WTC11 (cell line): ENCODE measurements at regions not wholly inside any gene's neighbourhood (a gene's known extent, or its start where the extent isn't known, plus 50 kb on each side); places are given as distances from the start of the nearest gene placed in this dataset.

Source experiments
- ATF2 ChIP-seq: sonication (generic); formaldehyde crosslinking; IDR thresholded peaks from 2 replicates; pipeline ENCODE4 v1.8.1; 2022; ENCODE audit warnings: low read depth, missing genetic modification reagents, borderline replicate concordance
- FOXK1 ChIP-seq: sonication (generic); formaldehyde crosslinking; IDR thresholded peaks from 2 replicates; pipeline ENCODE4 v1.8.0; 2022; ENCODE audit warnings: mild to moderate bottlenecking, moderate library complexity, missing genetic modification reagents
- JUN ChIP-seq: sonication (generic); formaldehyde crosslinking; IDR thresholded peaks from 2 replicates; pipeline ENCODE4 v1.8.0; 2023; ENCODE audit warnings: mild to moderate bottlenecking, missing genetic modification reagents
- ZNF138 ChIP-seq: sonication (generic); formaldehyde crosslinking; conservative IDR thresholded peaks from 2 replicates; pipeline ENCODE4 v1.8.1; 2022; ENCODE audit warnings: mild to moderate bottlenecking, moderate library complexity, missing genetic modification reagents
- TF ChIP-seq, protein P1 (sequence below): fragments of 200-600 bp; IDR thresholded peaks from 2 replicates; pipeline ENCODE4 v1.8.0; 2022; ENCODE audit warnings: antibody characterized with exemption
- TF ChIP-seq, protein P2 (sequence below): sonication (generic); formaldehyde crosslinking; IDR thresholded peaks from 2 replicates; pipeline ENCODE4 v1.8.1; 2023; ENCODE audit warnings: mild to moderate bottlenecking, missing genetic modification reagents, moderate library complexity
- TF ChIP-seq, protein P3 (sequence below): sonication (generic); formaldehyde crosslinking; IDR thresholded peaks from 2 replicates; pipeline ENCODE4 v1.8.0; 2023; ENCODE audit warnings: mild to moderate bottlenecking, missing genetic modification reagents

DNA sequence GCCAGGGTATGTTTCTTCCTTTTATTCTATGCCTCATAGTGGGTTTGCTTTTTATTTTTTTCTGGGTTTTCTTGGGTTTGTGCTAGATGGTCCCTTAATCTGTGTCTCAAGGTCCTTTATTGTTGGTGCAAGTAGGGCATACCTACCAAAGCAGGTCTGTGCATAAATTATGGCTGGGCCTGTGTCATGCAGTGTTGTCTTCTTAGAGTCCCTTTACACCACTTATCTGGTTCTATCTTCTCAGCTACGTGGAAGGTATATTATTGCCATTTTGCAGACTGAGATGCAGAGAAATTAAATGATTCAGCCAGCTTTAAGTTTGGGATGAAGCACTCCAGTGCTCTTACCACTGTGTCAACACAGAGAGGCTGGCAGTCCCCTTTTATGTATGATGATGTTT lies 293.5 kb upstream of the SOX2 start:
- TF ChIP-seq, protein P1, sequence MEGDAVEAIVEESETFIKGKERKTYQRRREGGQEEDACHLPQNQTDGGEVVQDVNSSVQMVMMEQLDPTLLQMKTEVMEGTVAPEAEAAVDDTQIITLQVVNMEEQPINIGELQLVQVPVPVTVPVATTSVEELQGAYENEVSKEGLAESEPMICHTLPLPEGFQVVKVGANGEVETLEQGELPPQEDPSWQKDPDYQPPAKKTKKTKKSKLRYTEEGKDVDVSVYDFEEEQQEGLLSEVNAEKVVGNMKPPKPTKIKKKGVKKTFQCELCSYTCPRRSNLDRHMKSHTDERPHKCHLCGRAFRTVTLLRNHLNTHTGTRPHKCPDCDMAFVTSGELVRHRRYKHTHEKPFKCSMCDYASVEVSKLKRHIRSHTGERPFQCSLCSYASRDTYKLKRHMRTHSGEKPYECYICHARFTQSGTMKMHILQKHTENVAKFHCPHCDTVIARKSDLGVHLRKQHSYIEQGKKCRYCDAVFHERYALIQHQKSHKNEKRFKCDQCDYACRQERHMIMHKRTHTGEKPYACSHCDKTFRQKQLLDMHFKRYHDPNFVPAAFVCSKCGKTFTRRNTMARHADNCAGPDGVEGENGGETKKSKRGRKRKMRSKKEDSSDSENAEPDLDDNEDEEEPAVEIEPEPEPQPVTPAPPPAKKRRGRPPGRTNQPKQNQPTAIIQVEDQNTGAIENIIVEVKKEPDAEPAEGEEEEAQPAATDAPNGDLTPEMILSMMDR, result no peak
- TF ChIP-seq JUN (CRISPR knock-in tag), result no peak
- no peak for TF ChIP-seq FOXK1 (CRISPR knock-in tag)
- TF ChIP-seq, protein P2, sequence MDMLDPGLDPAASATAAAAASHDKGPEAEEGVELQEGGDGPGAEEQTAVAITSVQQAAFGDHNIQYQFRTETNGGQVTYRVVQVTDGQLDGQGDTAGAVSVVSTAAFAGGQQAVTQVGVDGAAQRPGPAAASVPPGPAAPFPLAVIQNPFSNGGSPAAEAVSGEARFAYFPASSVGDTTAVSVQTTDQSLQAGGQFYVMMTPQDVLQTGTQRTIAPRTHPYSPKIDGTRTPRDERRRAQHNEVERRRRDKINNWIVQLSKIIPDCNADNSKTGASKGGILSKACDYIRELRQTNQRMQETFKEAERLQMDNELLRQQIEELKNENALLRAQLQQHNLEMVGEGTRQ (CRISPR knock-in tag), result no peak
- no peak for TF ChIP-seq ZNF138
- TF ChIP-seq, protein P3, sequence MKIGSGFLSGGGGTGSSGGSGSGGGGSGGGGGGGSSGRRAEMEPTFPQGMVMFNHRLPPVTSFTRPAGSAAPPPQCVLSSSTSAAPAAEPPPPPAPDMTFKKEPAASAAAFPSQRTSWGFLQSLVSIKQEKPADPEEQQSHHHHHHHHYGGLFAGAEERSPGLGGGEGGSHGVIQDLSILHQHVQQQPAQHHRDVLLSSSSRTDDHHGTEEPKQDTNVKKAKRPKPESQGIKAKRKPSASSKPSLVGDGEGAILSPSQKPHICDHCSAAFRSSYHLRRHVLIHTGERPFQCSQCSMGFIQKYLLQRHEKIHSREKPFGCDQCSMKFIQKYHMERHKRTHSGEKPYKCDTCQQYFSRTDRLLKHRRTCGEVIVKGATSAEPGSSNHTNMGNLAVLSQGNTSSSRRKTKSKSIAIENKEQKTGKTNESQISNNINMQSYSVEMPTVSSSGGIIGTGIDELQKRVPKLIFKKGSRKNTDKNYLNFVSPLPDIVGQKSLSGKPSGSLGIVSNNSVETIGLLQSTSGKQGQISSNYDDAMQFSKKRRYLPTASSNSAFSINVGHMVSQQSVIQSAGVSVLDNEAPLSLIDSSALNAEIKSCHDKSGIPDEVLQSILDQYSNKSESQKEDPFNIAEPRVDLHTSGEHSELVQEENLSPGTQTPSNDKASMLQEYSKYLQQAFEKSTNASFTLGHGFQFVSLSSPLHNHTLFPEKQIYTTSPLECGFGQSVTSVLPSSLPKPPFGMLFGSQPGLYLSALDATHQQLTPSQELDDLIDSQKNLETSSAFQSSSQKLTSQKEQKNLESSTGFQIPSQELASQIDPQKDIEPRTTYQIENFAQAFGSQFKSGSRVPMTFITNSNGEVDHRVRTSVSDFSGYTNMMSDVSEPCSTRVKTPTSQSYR, result no peak
- no peak for TF ChIP-seq ATF2 (CRISPR knock-in tag)
